ENCODE measurements at regions not wholly inside any gene's neighbourhood (a gene's known extent, or its start where the extent isn't known, plus 50 kb on each side); places are given as distances from the start of the nearest gene placed in this dataset.

- no peak for DNase-seq
Measured at GRCh38 chr4:137674066-137674465, 141.8 kb upstream of the PCDH18 start.

GRCh38 chr4:137668885-137669545 is 136.7 kb upstream of the PCDH18 start:
- DNase-seq, result peak; percentile 53

GRCh38 chr4:137664416-137664815 is 132.1 kb upstream of the PCDH18 start:
- no peak for DNase-seq

GRCh38 chr4:137664046-137664387 is 131.7 kb upstream of the PCDH18 start:
- DNase-seq, result peak; percentile 87

GRCh38 chr4:137663251-137664045 is 131.2 kb upstream of the PCDH18 start:
- DNase-seq, result peak; percentile 54

- no peak for DNase-seq
Measured at GRCh38 chr4:137661693-137662092, 129.4 kb upstream of the PCDH18 start.

GRCh38 chr4:137660211-137660610 is 127.9 kb upstream of the PCDH18 start:
- DNase-seq, result peak; percentile 27

GRCh38 chr4:137659431-137659830 is 127.1 kb upstream of the PCDH18 start:
- no peak for DNase-seq

GRCh38 chr4:137656661-137657060 is 124.4 kb upstream of the PCDH18 start:
- no peak for DNase-seq

- DNase-seq, result no peak
Measured at GRCh38 chr4:137655302-137655701, 123.0 kb upstream of the PCDH18 start.

GRCh38 chr4:137651128-137651527 is 118.8 kb upstream of the PCDH18 start:
- DNase-seq, result no peak

- DNase-seq, result no peak
Measured at GRCh38 chr4:137649711-137650450, 117.6 kb upstream of the PCDH18 start.

- DNase-seq, result no peak
Measured at GRCh38 chr4:137648531-137648930, 116.2 kb upstream of the PCDH18 start.

- no peak for DNase-seq
Measured at GRCh38 chr4:137647375-137647774, 115.1 kb upstream of the PCDH18 start.

- DNase-seq, result no peak
Measured at GRCh38 chr4:137644201-137644600, 111.9 kb upstream of the PCDH18 start.

- DNase-seq, result no peak
Measured at GRCh38 chr4:137641544-137641943, 109.2 kb upstream of the PCDH18 start.

- DNase-seq, result no peak
Measured at GRCh38 chr4:137640838-137641158, 108.5 kb upstream of the PCDH18 start.

GRCh38 chr4:137640156-137640837 is 108.0 kb upstream of the PCDH18 start:
- DNase-seq, result no peak

- no peak for DNase-seq
Measured at GRCh38 chr4:137638934-137639333, 106.6 kb upstream of the PCDH18 start.

GRCh38 chr4:137635601-137636000 is 103.3 kb upstream of the PCDH18 start:
- DNase-seq, result peak; percentile 53

- no peak for DNase-seq
Measured at GRCh38 chr4:137635108-137635507, 102.8 kb upstream of the PCDH18 start.

GRCh38 chr4:137632842-137633241 is 100.5 kb upstream of the PCDH18 start:
- DNase-seq, result no peak

GRCh38 chr4:137631605-137632004 is 99.3 kb upstream of the PCDH18 start:
- no peak for DNase-seq
